ENCODE measurements at regions not wholly inside any gene's neighbourhood (a gene's known extent, or its start where the extent isn't known, plus 50 kb on each side); places are given as distances from the start of the nearest gene placed in this dataset.

GRCh38 chr6:166222631-166223030, 55.0 kb upstream of the TBXT start:
- TF ChIP-seq, protein P1, sequence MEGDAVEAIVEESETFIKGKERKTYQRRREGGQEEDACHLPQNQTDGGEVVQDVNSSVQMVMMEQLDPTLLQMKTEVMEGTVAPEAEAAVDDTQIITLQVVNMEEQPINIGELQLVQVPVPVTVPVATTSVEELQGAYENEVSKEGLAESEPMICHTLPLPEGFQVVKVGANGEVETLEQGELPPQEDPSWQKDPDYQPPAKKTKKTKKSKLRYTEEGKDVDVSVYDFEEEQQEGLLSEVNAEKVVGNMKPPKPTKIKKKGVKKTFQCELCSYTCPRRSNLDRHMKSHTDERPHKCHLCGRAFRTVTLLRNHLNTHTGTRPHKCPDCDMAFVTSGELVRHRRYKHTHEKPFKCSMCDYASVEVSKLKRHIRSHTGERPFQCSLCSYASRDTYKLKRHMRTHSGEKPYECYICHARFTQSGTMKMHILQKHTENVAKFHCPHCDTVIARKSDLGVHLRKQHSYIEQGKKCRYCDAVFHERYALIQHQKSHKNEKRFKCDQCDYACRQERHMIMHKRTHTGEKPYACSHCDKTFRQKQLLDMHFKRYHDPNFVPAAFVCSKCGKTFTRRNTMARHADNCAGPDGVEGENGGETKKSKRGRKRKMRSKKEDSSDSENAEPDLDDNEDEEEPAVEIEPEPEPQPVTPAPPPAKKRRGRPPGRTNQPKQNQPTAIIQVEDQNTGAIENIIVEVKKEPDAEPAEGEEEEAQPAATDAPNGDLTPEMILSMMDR (IDR thresholded peaks at IDR 0.05) = no peak
- TF ChIP-seq POLR2A (IDR thresholded peaks at IDR 0.05) = no peak
